C4-2B (cell line): ENCODE measurements at regions not wholly inside any gene's neighbourhood (a gene's known extent, or its start where the extent isn't known, plus 50 kb on each side); places are given as distances from the start of the nearest gene placed in this dataset.
"Not testable (repeated sequence)": the region's sequence is repeated elsewhere in the genome, so short reads cannot be mapped to it uniquely, and the experiment has no call there.

ENCODE experiments used
- H3K27ac ChIP-seq: fragments of 450-650 bp; 2 replicates; pipeline ENCODE4 v1.5.1; 2017
- ZFX ChIP-seq: fragments of 450-650 bp; IDR thresholded peaks from 2 replicates; pipeline ENCODE4 v1.6.1; 2017
- TF ChIP-seq, protein P1 (sequence below): fragments of 450-650 bp; conservative IDR thresholded peaks from 2 replicates; pipeline ENCODE4 v1.5.1; 2017; ENCODE audit warnings: mild to moderate bottlenecking

- no peak overlapping the region for H3K27ac ChIP-seq
- TF ChIP-seq, protein P1, sequence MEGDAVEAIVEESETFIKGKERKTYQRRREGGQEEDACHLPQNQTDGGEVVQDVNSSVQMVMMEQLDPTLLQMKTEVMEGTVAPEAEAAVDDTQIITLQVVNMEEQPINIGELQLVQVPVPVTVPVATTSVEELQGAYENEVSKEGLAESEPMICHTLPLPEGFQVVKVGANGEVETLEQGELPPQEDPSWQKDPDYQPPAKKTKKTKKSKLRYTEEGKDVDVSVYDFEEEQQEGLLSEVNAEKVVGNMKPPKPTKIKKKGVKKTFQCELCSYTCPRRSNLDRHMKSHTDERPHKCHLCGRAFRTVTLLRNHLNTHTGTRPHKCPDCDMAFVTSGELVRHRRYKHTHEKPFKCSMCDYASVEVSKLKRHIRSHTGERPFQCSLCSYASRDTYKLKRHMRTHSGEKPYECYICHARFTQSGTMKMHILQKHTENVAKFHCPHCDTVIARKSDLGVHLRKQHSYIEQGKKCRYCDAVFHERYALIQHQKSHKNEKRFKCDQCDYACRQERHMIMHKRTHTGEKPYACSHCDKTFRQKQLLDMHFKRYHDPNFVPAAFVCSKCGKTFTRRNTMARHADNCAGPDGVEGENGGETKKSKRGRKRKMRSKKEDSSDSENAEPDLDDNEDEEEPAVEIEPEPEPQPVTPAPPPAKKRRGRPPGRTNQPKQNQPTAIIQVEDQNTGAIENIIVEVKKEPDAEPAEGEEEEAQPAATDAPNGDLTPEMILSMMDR: no peak
- TF ChIP-seq ZFX: no peak
Measured at GRCh38 chr2:239735829-239736357, 289.2 kb downstream of the NDUFA10 start.

- no peak for TF ChIP-seq ZFX
- TF ChIP-seq, protein P1: no peak; the same call in 1 of the 2 replicates
- no peak overlapping the region for H3K27ac ChIP-seq
Measured at GRCh38 chr2:239735131-239735828, 289.9 kb downstream of the NDUFA10 start.

- no peak overlapping the region for H3K27ac ChIP-seq
- TF ChIP-seq, protein P1: no peak
- no peak for TF ChIP-seq ZFX
Measured at GRCh38 chr2:239734436-239735005, 290.6 kb downstream of the NDUFA10 start.

DNA sequence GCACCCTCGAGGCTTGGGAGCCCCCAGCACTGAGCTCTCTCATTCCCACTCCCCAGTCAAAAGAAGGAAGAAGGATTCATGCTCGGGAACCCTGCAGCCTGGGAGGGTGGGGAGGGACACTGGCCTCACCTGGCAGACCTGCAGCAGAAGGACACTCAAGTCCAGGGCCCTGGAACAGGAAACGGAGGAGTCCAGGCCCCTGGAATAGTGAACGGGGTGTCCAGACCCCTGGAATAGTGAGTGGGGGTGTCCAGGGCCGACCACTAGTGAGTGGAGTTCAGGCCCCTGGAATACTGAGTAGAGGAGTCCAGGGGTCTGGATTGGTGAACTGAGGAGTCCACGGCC is 292.5 kb downstream of the NDUFA10 start:
- H3K27ac ChIP-seq: no peak overlapping the region
- TF ChIP-seq, protein P1: no peak
- no peak for TF ChIP-seq ZFX

DNA sequence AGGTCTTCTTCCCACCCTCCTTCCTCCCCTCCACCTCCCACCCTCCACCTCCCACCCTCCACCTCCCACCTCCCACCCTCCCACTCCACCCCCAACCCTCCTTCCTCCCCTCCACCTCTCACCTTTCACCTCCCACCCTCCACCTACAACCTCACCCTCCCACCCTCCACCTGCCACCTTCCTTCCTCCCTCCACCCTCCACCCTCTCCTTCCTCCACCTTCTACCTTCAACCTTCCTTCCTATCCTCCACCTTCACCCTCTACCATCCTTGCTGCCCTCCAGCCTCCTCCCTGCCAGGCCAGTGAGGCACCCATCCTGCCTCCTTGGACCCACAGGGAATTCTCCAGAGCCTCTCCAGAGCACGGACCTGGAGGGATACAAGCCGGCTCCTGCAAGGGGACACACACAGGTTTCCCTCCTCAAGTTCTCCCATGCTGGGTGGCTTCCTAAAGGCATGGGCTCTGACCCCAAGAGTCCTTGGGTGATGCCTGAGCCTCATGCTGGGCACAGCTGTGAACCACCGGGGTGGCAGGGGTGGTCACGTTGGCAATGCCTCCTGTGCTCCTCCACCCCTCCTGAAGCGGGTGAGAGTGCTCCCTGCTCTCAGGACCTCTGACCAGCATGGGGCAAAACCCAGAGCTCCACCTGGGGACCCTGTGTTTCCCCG is 293.0 kb downstream of the NDUFA10 start:
- H3K27ac ChIP-seq: no peak overlapping the region
- TF ChIP-seq, protein P1: no peak
- no peak for TF ChIP-seq ZFX

DNA sequence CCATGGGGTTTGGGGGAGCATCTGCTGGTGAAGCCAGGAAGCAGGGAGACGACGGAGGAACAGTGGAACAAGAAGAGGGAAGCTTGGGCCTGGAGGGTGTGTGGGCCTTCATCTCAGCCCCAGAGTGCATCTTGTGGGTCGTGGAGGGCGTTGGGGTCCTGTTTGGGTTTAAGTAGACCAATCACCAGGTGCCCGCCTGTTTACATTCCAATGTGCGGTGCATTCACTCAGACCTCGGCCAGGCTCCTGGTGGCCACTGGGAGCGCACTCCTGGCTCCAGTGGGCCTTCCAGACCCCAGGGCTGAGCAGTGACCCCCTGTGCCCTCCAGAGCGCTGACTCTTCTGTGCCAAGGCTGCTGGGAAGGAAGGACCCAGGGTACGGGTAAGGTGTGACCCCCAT is 293.7 kb downstream of the NDUFA10 start:
- no peak for TF ChIP-seq ZFX
- TF ChIP-seq, protein P1: no peak; the same call in 1 of the 2 replicates
- no peak overlapping the region for H3K27ac ChIP-seq

DNA sequence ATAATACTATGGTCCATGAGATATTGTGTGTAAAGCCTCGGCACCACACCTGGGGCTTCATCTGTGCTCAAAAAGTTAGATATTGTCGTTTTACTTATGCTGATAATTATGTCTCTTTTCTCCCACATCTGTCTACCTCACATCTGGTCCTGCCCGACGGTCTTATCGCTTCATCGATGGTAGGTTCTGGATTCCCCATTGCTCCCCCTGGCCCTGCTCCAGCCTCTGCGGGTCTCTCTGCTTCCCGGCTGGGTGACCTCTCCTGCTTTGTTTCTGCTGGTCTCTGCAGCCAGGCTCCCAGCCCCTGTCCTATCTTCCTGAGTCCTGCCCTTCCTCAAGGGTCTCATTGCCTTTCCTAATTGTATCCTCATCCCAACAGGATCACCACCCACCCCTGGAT is 294.2 kb downstream of the NDUFA10 start:
- TF ChIP-seq, protein P1: no peak
- no peak for TF ChIP-seq ZFX

DNA sequence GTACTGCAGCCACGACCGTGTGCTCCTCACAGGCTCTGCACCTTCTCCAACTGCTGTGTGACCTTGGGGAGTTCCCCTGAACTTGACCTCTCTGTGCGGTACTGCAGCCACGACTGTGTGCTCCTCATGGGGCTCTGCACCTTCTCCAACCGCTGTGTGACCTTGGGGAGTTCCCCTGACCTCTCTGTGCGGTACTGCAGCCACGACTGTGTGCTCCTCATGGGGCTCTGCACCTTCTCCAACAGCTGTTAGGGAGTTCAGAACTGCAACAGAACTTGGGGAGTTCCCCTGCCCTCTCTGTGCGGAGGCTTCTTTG is 294.6 kb downstream of the NDUFA10 start:
- not testable (repeated sequence) for H3K27ac ChIP-seq

More for the DNA sequence above, 294.2 kb downstream of the NDUFA10 start:
- H3K27ac ChIP-seq: no peak overlapping the region
